Panc1 (cell line): ENCODE measurements at regions not wholly inside any gene's neighbourhood (a gene's known extent, or its start where the extent isn't known, plus 50 kb on each side); places are given as distances from the start of the nearest gene placed in this dataset.

ENCODE experiments used
- ATAC-seq: fragments of 200-7000 bp; cut with Tn5 transposase; 2 replicates; pipeline ENCODE4 v1.9.1; 2020; ENCODE audit warnings: mild to moderate bottlenecking, moderate library complexity
- BruUV-seq: library from RNA; stranded (reverse); fragments of 400-500 nt; replicated peaks from 2 replicates; lab custom pipeline; 2021; lab: Mats Ljungman, UMichigan
- CTCF ChIA-PET: fragments of 300-600 bp; sonication (Branson Sonifier 250); formaldehyde crosslinking; loops from one replicate; lab custom pipeline; 2022; ENCODE audit warnings: antibody characterized with exemption; lab: Charles Lee
- POLR2A ChIA-PET: fragments of 300-600 bp; sonication (Branson Sonifier 250); formaldehyde crosslinking; loops from one replicate; lab custom pipeline; 2022; ENCODE audit warnings: antibody characterized with exemption; lab: Charles Lee
- DNase-seq: peaks from one replicate; pipeline ENCODE4 v3.0.0-alpha.2; 2010; ENCODE audit warnings: low read depth, low spot score
- H3K27ac ChIP-seq: 2 replicates; pipeline ENCODE4 v1.5.1; 2011; ENCODE audit warnings: mild to moderate bottlenecking, low read length, inconsistent platforms
- H3K27me3 ChIP-seq: fragments of 200-500 bp; sonication (Bioruptor generic); 2 replicates; pipeline ENCODE4 v1.6.0; 2014; ENCODE audit warnings: low read length, inconsistent platforms; ENCODE audit not compliant: control insufficient read depth, insufficient read depth
- H3K36me3 ChIP-seq: fragments of 200-500 bp; sonication (Bioruptor generic); 2 replicates; pipeline ENCODE4 v1.5.1; 2014; ENCODE audit warnings: inconsistent platforms, mild to moderate bottlenecking, low read length, moderate library complexity; ENCODE audit not compliant: control insufficient read depth, insufficient read depth
- H3K4me1 ChIP-seq: 2 replicates; pipeline ENCODE4 v1.5.1; 2011; ENCODE audit warnings: inconsistent platforms, mild to moderate bottlenecking, low read length, moderate library complexity; ENCODE audit not compliant: control insufficient read depth, insufficient read depth
- H3K4me3 ChIP-seq, 2 experiments: 2 replicates each; pipeline ENCODE4 v1.5.1; 2011 to 2012; ENCODE audit warnings: low read depth in 2 of 2, low read length in 2 of 2, mild to moderate bottlenecking in 2 of 2, inconsistent platforms in 1 of 2, moderate library complexity in 1 of 2
- H3K9me3 ChIP-seq: fragments of 200-500 bp; sonication (Bioruptor generic); 2 replicates; pipeline ENCODE4 v1.5.1; 2014; ENCODE audit warnings: low read depth, mild to moderate bottlenecking, inconsistent platforms, low read length, moderate library complexity; ENCODE audit not compliant: control insufficient read depth, insufficient read depth
- CTCF ChIP-seq: fragments of 450-650 bp; IDR thresholded peaks from 2 replicates; pipeline ENCODE4 v1.5.1; 2017; ENCODE audit warnings: mild to moderate bottlenecking
- POLR2AphosphoS5 ChIP-seq: IDR thresholded peaks from 2 replicates; pipeline ENCODE4 v1.6.1; 2012; ENCODE audit warnings: mild to moderate bottlenecking, low read depth, low read length, moderate library complexity
- REST ChIP-seq, 2 experiments: IDR thresholded peaks; 2 replicates each; pipeline ENCODE4 v1.6.1; 2011 to 2012; ENCODE audit warnings: low read depth in 2 of 2, control low read depth in 1 of 2, low read length in 1 of 2, mild to moderate bottlenecking in 1 of 2, moderate library complexity in 1 of 2; ENCODE audit not compliant: insufficient read depth in 1 of 2
- SIN3A ChIP-seq: IDR thresholded peaks from 2 replicates; pipeline ENCODE4 v1.6.1; 2012; ENCODE audit warnings: low read depth, mild to moderate bottlenecking, low read length, moderate library complexity, borderline replicate concordance; ENCODE audit not compliant: insufficient read depth
- TCF7L2 ChIP-seq: IDR thresholded peaks from 2 replicates; pipeline ENCODE4 v1.6.1; 2011; ENCODE audit warnings: mild to moderate bottlenecking, low read depth, low read length, inconsistent platforms
- in situ Hi-C: cut with HindIII; loops from 2 replicates; pipeline ENCODE4 v1.10.0; 2016; ENCODE audit warnings: low sequenced_read_pairs, low pct_unique_long_range_greater_than_20kb
- intact Hi-C: fragments of 100-400 bp; cut with micrococcal nuclease; formaldehyde crosslinking; loops from one replicate; pipeline ENCODE4 v1.10.0; 2022; ENCODE audit not compliant: unreplicated experiment

- CTCF ChIA-PET: no interaction called here
- intact Hi-C loops: no loop called here
- TF ChIP-seq CTCF (no peak), REST (IDR thresholded peaks at IDR 0.05; ENCODE audit: insufficient read depth in 1 of 2, low read depth in 2 of 2, low read length in 1 of 2) (no peak), SIN3A (no peak), POLR2AphosphoS5 (no peak), TCF7L2 (no peak)
- H3K27me3 ChIP-seq: no peaks in the 10 kb centered on the region
- DNase-seq: no peak
- H3K9me3 ChIP-seq: no peaks in the 10 kb centered on the region
- BruUV-seq: no TSS peak
- POLR2A ChIA-PET: no interaction called here
- H3K4me1 ChIP-seq: no peaks in the 10 kb centered on the region
- no peaks in the 10 kb centered on the region for H3K36me3 ChIP-seq
- H3K27ac ChIP-seq: no peak overlapping the region
- no peak for ATAC-seq
- in situ Hi-C loops: no loop called here
- H3K4me3 ChIP-seq: no peak overlapping the region
Measured at GRCh38 chr4:17283832-17284231, 228.1 kb downstream of the QDPR start.

DNA sequence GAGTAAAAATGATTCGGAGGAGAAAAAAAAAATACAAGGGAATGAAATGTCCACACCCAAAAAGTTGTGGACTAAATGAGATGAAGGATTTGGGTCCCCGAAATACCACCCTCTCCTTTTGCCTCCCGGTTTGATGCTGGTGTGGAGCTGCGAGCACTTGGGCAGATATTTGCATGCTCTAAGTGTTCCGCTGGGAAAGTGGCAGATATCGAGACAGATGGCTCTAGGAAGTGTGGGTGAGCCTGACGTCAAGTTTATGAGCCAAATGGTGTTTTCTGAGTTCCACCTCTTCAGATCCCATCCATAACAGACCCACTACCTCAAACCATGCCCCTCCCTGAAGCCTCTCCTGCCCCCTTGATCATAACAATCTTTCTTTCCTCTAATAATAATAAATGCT, 228.6 kb downstream of the QDPR start:
- Histone ChIP-seq H3K4me1 (no peaks in the 10 kb centered on the region), H3K27ac (no peak overlapping the region), H3K9me3 (no peaks in the 10 kb centered on the region), H3K4me3 (no peak overlapping the region), H3K36me3 (no peaks in the 10 kb centered on the region), H3K27me3 (no peaks in the 10 kb centered on the region)
- ChIA-PET CTCF (no interaction called here), POLR2A (no interaction called here)
- DNase-seq: no peak
- intact Hi-C loops: no loop called here
- TF ChIP-seq SIN3A (no peak), REST (IDR thresholded peaks at IDR 0.05; ENCODE audit: insufficient read depth in 1 of 2, low read depth in 2 of 2, low read length in 1 of 2) (no peak), POLR2AphosphoS5 (no peak), TCF7L2 (no peak), CTCF (no peak)
- no peak for ATAC-seq
- in situ Hi-C loops: no loop called here
- BruUV-seq: no TSS peak
